ENCODE measurements at regions not wholly inside any gene's neighbourhood (a gene's known extent, or its start where the extent isn't known, plus 50 kb on each side); places are given as distances from the start of the nearest gene placed in this dataset.
"Not testable (repeated sequence)": the region's sequence is repeated elsewhere in the genome, so short reads cannot be mapped to it uniquely, and the experiment has no call there.

- H3K9me3 ChIP-seq (ENCODE audit: control insufficient read depth, insufficient read depth, low read length); H3K27ac ChIP-seq (ENCODE audit: low read depth, low read length); DNase-seq (ENCODE audit: low read depth in 4 of 6, low spot score in 6 of 6); H3K27me3 ChIP-seq (ENCODE audit: control insufficient read depth, insufficient read depth, low read length); H3K4me1 ChIP-seq (ENCODE audit: control insufficient read depth, insufficient read depth, low read length); H3K36me3 ChIP-seq (ENCODE audit: control insufficient read depth, insufficient read depth, low read length); H3K4me3 ChIP-seq (ENCODE audit: low read depth, low read length): not testable (repeated sequence)
- 97% methylated on average over 3 of the region's 3 CpGs for WGBS (ENCODE audit: insufficient coverage)
Measured at GRCh38 chr2:195125889-195126288, 531.1 kb upstream of the SLC39A10 start.

- DNase-seq (ENCODE audit: low read depth in 4 of 6, low spot score in 6 of 6), result no peak
- Histone ChIP-seq H3K36me3 (ENCODE audit: control insufficient read depth, insufficient read depth, low read length) (no peaks in the 10 kb centered on the region), H3K27ac (ENCODE audit: low read depth, low read length) (no peak overlapping the region), H3K4me1 (ENCODE audit: control insufficient read depth, insufficient read depth, low read length) (no peaks in the 10 kb centered on the region), H3K9me3 (ENCODE audit: control insufficient read depth, insufficient read depth, low read length) (no peaks in the 10 kb centered on the region), H3K4me3 (ENCODE audit: low read depth, low read length) (no peak overlapping the region), H3K27me3 (ENCODE audit: control insufficient read depth, insufficient read depth, low read length) (no peaks in the 10 kb centered on the region)
- WGBS (ENCODE audit: insufficient coverage), result 92% methylated on average over 10 of the region's 10 CpGs
Measured at GRCh38 chr2:195124391-195125079, 532.5 kb upstream of the SLC39A10 start.

- Histone ChIP-seq H3K9me3 (ENCODE audit: control insufficient read depth, insufficient read depth, low read length) (no peaks in the 10 kb centered on the region), H3K4me1 (ENCODE audit: control insufficient read depth, insufficient read depth, low read length) (no peaks in the 10 kb centered on the region), H3K4me3 (ENCODE audit: low read depth, low read length) (no peak overlapping the region), H3K27ac (ENCODE audit: low read depth, low read length) (no peak overlapping the region), H3K36me3 (ENCODE audit: control insufficient read depth, insufficient read depth, low read length) (no peaks in the 10 kb centered on the region), H3K27me3 (ENCODE audit: control insufficient read depth, insufficient read depth, low read length) (no peaks in the 10 kb centered on the region)
- 100% methylated on average over 1 of the region's 1 CpG for WGBS (ENCODE audit: insufficient coverage)
- DNase-seq (ENCODE audit: low read depth in 4 of 6, low spot score in 6 of 6), result no peak
Measured at GRCh38 chr2:195122653-195123052, 534.4 kb upstream of the SLC39A10 start.

GRCh38 chr2:195121341-195121740 is 535.7 kb upstream of the SLC39A10 start:
- no CpG with 5 or more reads among the region's 3 CpGs for WGBS (ENCODE audit: insufficient coverage)
- no peak for DNase-seq (ENCODE audit: low read depth in 4 of 6, low spot score in 6 of 6)
- Histone ChIP-seq H3K4me1 (ENCODE audit: control insufficient read depth, insufficient read depth, low read length) (no peaks in the 10 kb centered on the region), H3K36me3 (ENCODE audit: control insufficient read depth, insufficient read depth, low read length) (no peaks in the 10 kb centered on the region), H3K4me3 (ENCODE audit: low read depth, low read length) (no peak overlapping the region), H3K27ac (ENCODE audit: low read depth, low read length) (no peak overlapping the region), H3K27me3 (ENCODE audit: control insufficient read depth, insufficient read depth, low read length) (no peaks in the 10 kb centered on the region), H3K9me3 (ENCODE audit: control insufficient read depth, insufficient read depth, low read length) (no peaks in the 10 kb centered on the region)

GRCh38 chr2:195119231-195119630 is 537.8 kb upstream of the SLC39A10 start:
- no peaks in the 10 kb centered on the region for H3K4me1 ChIP-seq (ENCODE audit: control insufficient read depth, insufficient read depth, low read length)
- H3K27me3 ChIP-seq (ENCODE audit: control insufficient read depth, insufficient read depth, low read length), result no peaks in the 10 kb centered on the region
- H3K27ac ChIP-seq (ENCODE audit: low read depth, low read length), result no peak overlapping the region
- H3K4me3 ChIP-seq (ENCODE audit: low read depth, low read length), result no peak overlapping the region
- no peaks in the 10 kb centered on the region for H3K36me3 ChIP-seq (ENCODE audit: control insufficient read depth, insufficient read depth, low read length)
- H3K9me3 ChIP-seq (ENCODE audit: control insufficient read depth, insufficient read depth, low read length), result peaks cover 2% of the 10 kb centered on the region
- DNase-seq (ENCODE audit: low read depth in 4 of 6, low spot score in 6 of 6), result no peak

- no peak for DNase-seq (ENCODE audit: low read depth in 4 of 6, low spot score in 6 of 6)
- no peaks in the 10 kb centered on the region for H3K36me3 ChIP-seq (ENCODE audit: control insufficient read depth, insufficient read depth, low read length)
- H3K27ac ChIP-seq (ENCODE audit: low read depth, low read length), result no peak overlapping the region
- no CpG with 5 or more reads among the region's 3 CpGs for WGBS (ENCODE audit: insufficient coverage)
- H3K4me3 ChIP-seq (ENCODE audit: low read depth, low read length), result no peak overlapping the region
- H3K9me3 ChIP-seq (ENCODE audit: control insufficient read depth, insufficient read depth, low read length), result peaks cover 2% of the 10 kb centered on the region
- H3K27me3 ChIP-seq (ENCODE audit: control insufficient read depth, insufficient read depth, low read length), result no peaks in the 10 kb centered on the region
- no peaks in the 10 kb centered on the region for H3K4me1 ChIP-seq (ENCODE audit: control insufficient read depth, insufficient read depth, low read length)
Measured at GRCh38 chr2:195118276-195118675, 538.8 kb upstream of the SLC39A10 start.

- Histone ChIP-seq H3K4me1 (ENCODE audit: control insufficient read depth, insufficient read depth, low read length) (no peaks in the 10 kb centered on the region), H3K36me3 (ENCODE audit: control insufficient read depth, insufficient read depth, low read length) (no peaks in the 10 kb centered on the region), H3K27ac (ENCODE audit: low read depth, low read length) (no peak overlapping the region), H3K4me3 (ENCODE audit: low read depth, low read length) (no peak overlapping the region), H3K9me3 (ENCODE audit: control insufficient read depth, insufficient read depth, low read length) (peaks cover 2% of the 10 kb centered on the region), H3K27me3 (ENCODE audit: control insufficient read depth, insufficient read depth, low read length) (no peaks in the 10 kb centered on the region)
- no peak for DNase-seq (ENCODE audit: low read depth in 4 of 6, low spot score in 6 of 6)
Measured at GRCh38 chr2:195117011-195117410, 540.0 kb upstream of the SLC39A10 start.

- no peak overlapping the region for H3K27ac ChIP-seq (ENCODE audit: low read depth, low read length)
- no peaks in the 10 kb centered on the region for H3K36me3 ChIP-seq (ENCODE audit: control insufficient read depth, insufficient read depth, low read length)
- H3K4me3 ChIP-seq (ENCODE audit: low read depth, low read length), result no peak overlapping the region
- H3K9me3 ChIP-seq (ENCODE audit: control insufficient read depth, insufficient read depth, low read length), result peaks cover 2% of the 10 kb centered on the region
- H3K4me1 ChIP-seq (ENCODE audit: control insufficient read depth, insufficient read depth, low read length), result no peaks in the 10 kb centered on the region
- H3K27me3 ChIP-seq (ENCODE audit: control insufficient read depth, insufficient read depth, low read length), result no peaks in the 10 kb centered on the region
- DNase-seq (ENCODE audit: low read depth in 4 of 6, low spot score in 6 of 6), result no peak
- WGBS (ENCODE audit: insufficient coverage), result no CpG with 5 or more reads among the region's 2 CpGs
Measured at GRCh38 chr2:195115738-195116137, 541.3 kb upstream of the SLC39A10 start.

- DNase-seq (ENCODE audit: low read depth in 4 of 6, low spot score in 6 of 6), result no peak
- Histone ChIP-seq H3K27ac (ENCODE audit: low read depth, low read length) (no peak overlapping the region), H3K4me1 (ENCODE audit: control insufficient read depth, insufficient read depth, low read length) (no peaks in the 10 kb centered on the region), H3K27me3 (ENCODE audit: control insufficient read depth, insufficient read depth, low read length) (no peaks in the 10 kb centered on the region), H3K36me3 (ENCODE audit: control insufficient read depth, insufficient read depth, low read length) (no peaks in the 10 kb centered on the region), H3K4me3 (ENCODE audit: low read depth, low read length) (no peak overlapping the region), H3K9me3 (ENCODE audit: control insufficient read depth, insufficient read depth, low read length) (peaks cover 3% of the 10 kb centered on the region)
Measured at GRCh38 chr2:195108182-195108581, 548.8 kb upstream of the SLC39A10 start.

- WGBS (ENCODE audit: insufficient coverage), result 83% methylated on average over 2 of the region's 6 CpGs
- H3K27ac ChIP-seq (ENCODE audit: low read depth, low read length), result no peak overlapping the region
- DNase-seq (ENCODE audit: low read depth in 4 of 6, low spot score in 6 of 6), result peak in 1 of 6 donors; percentile 30
- no peaks in the 10 kb centered on the region for H3K36me3 ChIP-seq (ENCODE audit: control insufficient read depth, insufficient read depth, low read length)
- H3K9me3 ChIP-seq (ENCODE audit: control insufficient read depth, insufficient read depth, low read length), result peaks cover 3% of the 10 kb centered on the region
- H3K27me3 ChIP-seq (ENCODE audit: control insufficient read depth, insufficient read depth, low read length), result no peaks in the 10 kb centered on the region
- no peaks in the 10 kb centered on the region for H3K4me1 ChIP-seq (ENCODE audit: control insufficient read depth, insufficient read depth, low read length)
- H3K4me3 ChIP-seq (ENCODE audit: low read depth, low read length), result no peak overlapping the region
Measured at GRCh38 chr2:195106681-195107380, 550.2 kb upstream of the SLC39A10 start.

Data from spinal cord (tissue), 9 donors.